ENCODE measurements at regions not wholly inside any gene's neighbourhood (a gene's known extent, or its start where the extent isn't known, plus 50 kb on each side); places are given as distances from the start of the nearest gene placed in this dataset.

DNA sequence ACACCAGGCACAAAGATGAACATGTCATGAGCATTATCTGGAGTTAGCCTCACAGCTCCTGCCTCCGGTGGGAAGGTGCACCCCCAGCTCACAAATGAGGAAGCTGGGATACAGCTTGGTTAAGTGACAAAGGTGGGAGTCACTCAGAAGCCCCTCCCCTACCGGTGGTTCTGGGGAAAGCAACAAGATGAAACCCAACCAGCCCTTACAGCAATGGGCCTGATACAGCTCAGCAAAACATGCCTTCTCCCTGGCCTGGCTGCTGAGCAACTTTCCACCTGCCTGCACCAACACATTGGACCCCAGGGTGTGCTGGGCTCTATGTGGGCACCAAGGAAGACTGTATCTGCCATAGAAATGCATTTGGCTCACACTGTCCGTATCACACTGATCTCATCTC, 113.2 kb downstream of the GYPC start:
- peak; percentile 32 for TF ChIP-seq CTCF (IDR thresholded peaks at IDR 0.05; ENCODE audit: low read depth, low read length)
- TF ChIP-seq POLR2A (IDR thresholded peaks at IDR 0.05; ENCODE audit: extremely low read depth, insufficient read length): no peak
